Liver (tissue), 7 donors: ENCODE measurements at regions not wholly inside any gene's neighbourhood (a gene's known extent, or its start where the extent isn't known, plus 50 kb on each side); places are given as distances from the start of the nearest gene placed in this dataset.

ENCODE experiments used
- DNase-seq: peaks from one replicate; pipeline ENCODE4 v3.0.0-alpha.2; 2017; ENCODE audit warnings: low spot score
- H3K27ac ChIP-seq, 2 donors: one replicate each; pipeline ENCODE4 v1.7.0; 2013; ENCODE audit warnings: inconsistent platforms in 2 of 2, low read length in 2 of 2, control low read depth in 1 of 2, low read depth in 1 of 2, mild to moderate bottlenecking in 1 of 2
- H3K27me3 ChIP-seq, 4 donors: one replicate each; pipeline versions ENCODE4 v1.6.1 to v1.7.0; 2013; ENCODE audit warnings: low read length in 3 of 4, inconsistent platforms in 1 of 4, mild to moderate bottlenecking in 1 of 4, moderate library complexity in 1 of 4; ENCODE audit not compliant: control insufficient read depth in 4 of 4, insufficient read depth in 4 of 4
- H3K36me3 ChIP-seq, 4 donors: one replicate each; pipeline versions ENCODE4 v1.6.1 to v1.7.0; 2013; ENCODE audit warnings: low read length in 3 of 4, mild to moderate bottlenecking in 3 of 4, low read depth in 1 of 4, moderate library complexity in 1 of 4; ENCODE audit not compliant: control insufficient read depth in 4 of 4, insufficient read depth in 3 of 4
- H3K4me1 ChIP-seq, 4 donors: one replicate each; pipeline versions ENCODE4 v1.6.1 to v1.7.0; 2013; ENCODE audit warnings: low read length in 3 of 4, mild to moderate bottlenecking in 3 of 4, moderate library complexity in 1 of 4; ENCODE audit not compliant: control insufficient read depth in 4 of 4, insufficient read depth in 4 of 4
- H3K4me3 ChIP-seq, 3 donors: one replicate each; pipeline versions ENCODE4 v1.6.1 to v1.7.0; 2013; ENCODE audit warnings: low read length in 3 of 3, control low read depth in 1 of 3, low read depth in 1 of 3, mild to moderate bottlenecking in 1 of 3
- H3K9ac ChIP-seq, 2 donors: one replicate each; pipeline ENCODE4 v1.7.0; 2013; ENCODE audit warnings: low read length in 2 of 2, mild to moderate bottlenecking in 2 of 2, moderate library complexity in 2 of 2, control low read depth in 1 of 2, low read depth in 1 of 2
- H3K9me3 ChIP-seq, 4 donors: one replicate each; pipeline versions ENCODE4 v1.6.1 to v1.7.0; 2013; ENCODE audit warnings: low read length in 3 of 4; ENCODE audit not compliant: control insufficient read depth in 4 of 4
- EGR1 ChIP-seq, 2 donors: IDR thresholded peaks; 2 replicates each; pipeline ENCODE4 v1.6.1; 2016 to 2018; ENCODE audit warnings: antibody characterized with exemption in 2 of 2, low read depth in 2 of 2
- FOXA1 ChIP-seq: IDR thresholded peaks from 2 replicates; pipeline ENCODE4 v1.6.1; 2016; ENCODE audit warnings: antibody characterized with exemption
- FOXA2 ChIP-seq: IDR thresholded peaks from 2 replicates; pipeline ENCODE4 v1.6.1; 2016; ENCODE audit warnings: antibody characterized with exemption
- GABPA ChIP-seq, 2 donors: IDR thresholded peaks in 1 of 2; conservative IDR thresholded peaks in 1 of 2; 2 replicates each; pipeline ENCODE4 v1.6.1; 2016; ENCODE audit warnings: antibody characterized with exemption in 2 of 2, mild to moderate bottlenecking in 1 of 2, moderate library complexity in 1 of 2
- HNF4A ChIP-seq, 2 donors: conservative IDR thresholded peaks; 2 replicates each; pipeline ENCODE4 v1.6.1; 2016; ENCODE audit warnings: antibody characterized with exemption in 2 of 2, mild to moderate bottlenecking in 2 of 2
- HNF4G ChIP-seq: IDR thresholded peaks from 2 replicates; pipeline ENCODE4 v1.6.1; 2016; ENCODE audit warnings: antibody characterized with exemption
- JUND ChIP-seq, 2 donors: IDR thresholded peaks; 2 replicates each; pipeline ENCODE4 v1.6.1; 2016; ENCODE audit warnings: antibody characterized with exemption in 2 of 2
- NR2F2 ChIP-seq: IDR thresholded peaks from 2 replicates; pipeline ENCODE4 v1.6.1; 2016; ENCODE audit warnings: antibody characterized with exemption
- SP1 ChIP-seq: IDR thresholded peaks from 2 replicates; pipeline ENCODE4 v1.6.1; 2018; ENCODE audit warnings: antibody characterized with exemption, mild to moderate bottlenecking
- TAF1 ChIP-seq: conservative IDR thresholded peaks from 2 replicates; pipeline ENCODE4 v1.6.1; 2016; ENCODE audit warnings: antibody characterized with exemption, mild to moderate bottlenecking
- YY1 ChIP-seq: IDR thresholded peaks from 2 replicates; pipeline ENCODE4 v1.6.1; 2016; ENCODE audit warnings: antibody characterized with exemption, mild to moderate bottlenecking
- ZBTB33 ChIP-seq: IDR thresholded peaks from 2 replicates; pipeline ENCODE4 v1.6.1; 2016; ENCODE audit warnings: antibody characterized with exemption
- WGBS: extraction: QIAGEN DNeasy Blood & Tissue Kit; methylation state at CpG from one replicate; pipeline ENCODE4 v1.1.7; 2013; 5-methylcytosine and 5-hydroxymethylcytosine counted together
- TF ChIP-seq, protein P1 (sequence below): IDR thresholded peaks from 2 replicates; pipeline ENCODE4 v1.6.1; 2016; ENCODE audit warnings: antibody characterized with exemption
- TF ChIP-seq, protein P2 (sequence below): IDR thresholded peaks from 2 replicates; pipeline ENCODE4 v1.6.1; 2016; ENCODE audit warnings: antibody characterized with exemption, mild to moderate bottlenecking
- TF ChIP-seq, protein P3 (sequence below): IDR thresholded peaks from 2 replicates; pipeline ENCODE4 v1.6.1; 2016; ENCODE audit warnings: antibody characterized with exemption
- donor health status: healthy.
- donor health status: healthy.
- donor health status: healthy.
- donor health status: healthy.

GRCh38 chr22:22761963-22762772, 117.8 kb downstream of the GGTLC2 start:
- H3K9me3 ChIP-seq = no peaks in the 10 kb centered on the region
- peak; percentile 13 for DNase-seq
- no peaks in the 10 kb centered on the region for H3K36me3 ChIP-seq
- no peak overlapping the region for H3K4me3 ChIP-seq
- peaks cover 0 to 5% (median 0%) of the 10 kb centered on the region in 4 donors for H3K4me1 ChIP-seq
- no peak overlapping the region for H3K9ac ChIP-seq
- TF ChIP-seq, protein P1, sequence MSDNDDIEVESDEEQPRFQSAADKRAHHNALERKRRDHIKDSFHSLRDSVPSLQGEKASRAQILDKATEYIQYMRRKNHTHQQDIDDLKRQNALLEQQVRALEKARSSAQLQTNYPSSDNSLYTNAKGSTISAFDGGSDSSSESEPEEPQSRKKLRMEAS = no peak
- TF ChIP-seq EGR1 (IDR thresholded peaks at IDR 0.05; ENCODE audit: low read depth in 2 of 2) (no peak), FOXA2 (no peak), FOXA1 (no peak), HNF4G (no peak)
- H3K27me3 ChIP-seq = no peaks in the 10 kb centered on the region
- 89% methylated on average over 8 of the region's 8 CpGs for WGBS
- no peak overlapping the region for H3K27ac ChIP-seq

- WGBS = 80% methylated on average over 4 of the region's 4 CpGs
- H3K4me3 ChIP-seq = no peak overlapping the region
- no peak overlapping the region for H3K27ac ChIP-seq
- TF ChIP-seq SP1 (no peak), JUND (IDR thresholded peaks at IDR 0.05) (no peak), HNF4A (conservative IDR thresholded peaks at IDR 0.05) (no peak), EGR1 (IDR thresholded peaks at IDR 0.05; ENCODE audit: low read depth in 2 of 2) (no peak), YY1 (no peak), TAF1 (no peak), HNF4G (no peak), NR2F2 (no peak), GABPA (IDR thresholded peaks at IDR 0.05 in 1 of 2, conservative IDR thresholded peaks at IDR 0.05 in 1 of 2) (no peak)
- TF ChIP-seq, protein P2, sequence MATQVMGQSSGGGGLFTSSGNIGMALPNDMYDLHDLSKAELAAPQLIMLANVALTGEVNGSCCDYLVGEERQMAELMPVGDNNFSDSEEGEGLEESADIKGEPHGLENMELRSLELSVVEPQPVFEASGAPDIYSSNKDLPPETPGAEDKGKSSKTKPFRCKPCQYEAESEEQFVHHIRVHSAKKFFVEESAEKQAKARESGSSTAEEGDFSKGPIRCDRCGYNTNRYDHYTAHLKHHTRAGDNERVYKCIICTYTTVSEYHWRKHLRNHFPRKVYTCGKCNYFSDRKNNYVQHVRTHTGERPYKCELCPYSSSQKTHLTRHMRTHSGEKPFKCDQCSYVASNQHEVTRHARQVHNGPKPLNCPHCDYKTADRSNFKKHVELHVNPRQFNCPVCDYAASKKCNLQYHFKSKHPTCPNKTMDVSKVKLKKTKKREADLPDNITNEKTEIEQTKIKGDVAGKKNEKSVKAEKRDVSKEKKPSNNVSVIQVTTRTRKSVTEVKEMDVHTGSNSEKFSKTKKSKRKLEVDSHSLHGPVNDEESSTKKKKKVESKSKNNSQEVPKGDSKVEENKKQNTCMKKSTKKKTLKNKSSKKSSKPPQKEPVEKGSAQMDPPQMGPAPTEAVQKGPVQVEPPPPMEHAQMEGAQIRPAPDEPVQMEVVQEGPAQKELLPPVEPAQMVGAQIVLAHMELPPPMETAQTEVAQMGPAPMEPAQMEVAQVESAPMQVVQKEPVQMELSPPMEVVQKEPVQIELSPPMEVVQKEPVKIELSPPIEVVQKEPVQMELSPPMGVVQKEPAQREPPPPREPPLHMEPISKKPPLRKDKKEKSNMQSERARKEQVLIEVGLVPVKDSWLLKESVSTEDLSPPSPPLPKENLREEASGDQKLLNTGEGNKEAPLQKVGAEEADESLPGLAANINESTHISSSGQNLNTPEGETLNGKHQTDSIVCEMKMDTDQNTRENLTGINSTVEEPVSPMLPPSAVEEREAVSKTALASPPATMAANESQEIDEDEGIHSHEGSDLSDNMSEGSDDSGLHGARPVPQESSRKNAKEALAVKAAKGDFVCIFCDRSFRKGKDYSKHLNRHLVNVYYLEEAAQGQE = no peak
- TF ChIP-seq, protein P1 = no peak
- no peaks in the 10 kb centered on the region for H3K36me3 ChIP-seq
- H3K9ac ChIP-seq = no peak overlapping the region
- no peaks in the 10 kb centered on the region for H3K27me3 ChIP-seq
- H3K9me3 ChIP-seq = no peaks in the 10 kb centered on the region
- H3K4me1 ChIP-seq = no peaks in the 10 kb centered on the region
- no peak for DNase-seq
Observed at GRCh38 chr22:22763512-22763911, 119.1 kb downstream of the GGTLC2 start.

DNA sequence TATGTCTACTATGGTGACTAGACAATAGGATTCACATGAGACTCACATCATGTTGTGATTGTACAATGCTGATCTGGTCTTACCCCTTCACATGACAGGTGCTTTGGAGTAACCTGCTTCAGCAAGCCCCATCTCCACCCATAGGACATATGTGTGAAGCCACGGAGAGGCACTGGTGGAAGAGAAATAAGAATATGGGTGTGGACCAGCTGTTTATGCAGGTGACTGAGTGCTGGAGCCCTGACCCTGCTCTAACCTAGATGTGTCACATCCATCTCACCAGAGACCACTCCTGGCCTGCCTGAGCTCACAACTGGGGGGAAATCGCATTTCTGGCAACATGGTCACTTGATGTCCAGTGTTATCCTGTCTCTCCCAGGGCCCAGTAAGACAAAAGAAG, 119.7 kb downstream of the GGTLC2 start:
- WGBS = 69% methylated on average over 2 of the region's 2 CpGs

More for the DNA sequence above, 119.7 kb downstream of the GGTLC2 start:
- no peak overlapping the region for H3K27ac ChIP-seq
- H3K4me1 ChIP-seq = no peaks in the 10 kb centered on the region
- DNase-seq = no peak
- no peaks in the 10 kb centered on the region for H3K36me3 ChIP-seq
- TF ChIP-seq, protein P2 = no peak
- TF ChIP-seq HNF4A (conservative IDR thresholded peaks at IDR 0.05) (no peak), TAF1 (no peak), EGR1 (IDR thresholded peaks at IDR 0.05; ENCODE audit: low read depth in 2 of 2) (no peak), ZBTB33 (no peak)
- TF ChIP-seq, protein P1 = no peak
- TF ChIP-seq, protein P3, sequence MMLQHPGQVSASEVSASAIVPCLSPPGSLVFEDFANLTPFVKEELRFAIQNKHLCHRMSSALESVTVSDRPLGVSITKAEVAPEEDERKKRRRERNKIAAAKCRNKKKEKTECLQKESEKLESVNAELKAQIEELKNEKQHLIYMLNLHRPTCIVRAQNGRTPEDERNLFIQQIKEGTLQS = no peak
- no peak overlapping the region for H3K9ac ChIP-seq
- H3K4me3 ChIP-seq = no peak overlapping the region
- no peaks in the 10 kb centered on the region for H3K9me3 ChIP-seq
- H3K27me3 ChIP-seq = no peaks in the 10 kb centered on the region
